HG02973 (cell line): ENCODE measurements at regions not wholly inside any gene's neighbourhood (a gene's known extent, or its start where the extent isn't known, plus 50 kb on each side); places are given as distances from the start of the nearest gene placed in this dataset.
"Not testable (repeated sequence)": the region's sequence is repeated elsewhere in the genome, so short reads cannot be mapped to it uniquely, and the experiment has no call there.

Experiments
- ATAC-seq: cut with Tn5 transposase; IDR thresholded peaks from one replicate; pipeline ENCODE4 v1.9.1; 2021; ENCODE audit warnings: moderate library complexity; ENCODE audit not compliant: unreplicated experiment

- no peak for ATAC-seq
These were observed 1954.6 kb upstream of the FLRT2 start for GRCh38 chr14:83575301-83575700.

GRCh38 chr14:83583201-83583600, 1946.7 kb upstream of the FLRT2 start:
- ATAC-seq: no peak

- ATAC-seq: no peak
These were observed 1935.1 kb upstream of the FLRT2 start for GRCh38 chr14:83594874-83595273.

GRCh38 chr14:83607682-83608081, 1922.3 kb upstream of the FLRT2 start:
- ATAC-seq: no peak

GRCh38 chr14:83611491-83611890, 1918.5 kb upstream of the FLRT2 start:
- no peak for ATAC-seq

GRCh38 chr14:83611906-83612390, 1918.0 kb upstream of the FLRT2 start:
- ATAC-seq: no peak

GRCh38 chr14:83614956-83615355, 1915.0 kb upstream of the FLRT2 start:
- no peak for ATAC-seq

GRCh38 chr14:83624541-83624940, 1905.4 kb upstream of the FLRT2 start:
- no peak for ATAC-seq

GRCh38 chr14:83632375-83632774, 1897.6 kb upstream of the FLRT2 start:
- no peak for ATAC-seq

GRCh38 chr14:83638748-83639504, 1891.0 kb upstream of the FLRT2 start:
- ATAC-seq: no peak

GRCh38 chr14:83639505-83639875, 1890.5 kb upstream of the FLRT2 start:
- ATAC-seq: not testable (repeated sequence)

- no peak for ATAC-seq
These were observed 1883.7 kb upstream of the FLRT2 start for GRCh38 chr14:83646228-83646627.

- no peak for ATAC-seq
These were observed 1869.3 kb upstream of the FLRT2 start for GRCh38 chr14:83660597-83660996.

GRCh38 chr14:83664389-83664788, 1865.6 kb upstream of the FLRT2 start:
- ATAC-seq: no peak

GRCh38 chr14:83689265-83689664, 1840.7 kb upstream of the FLRT2 start:
- ATAC-seq: no peak

GRCh38 chr14:83697099-83697498, 1832.8 kb upstream of the FLRT2 start:
- ATAC-seq: no peak

GRCh38 chr14:83702619-83703018, 1827.3 kb upstream of the FLRT2 start:
- no peak for ATAC-seq

GRCh38 chr14:83706231-83706954, 1823.6 kb upstream of the FLRT2 start:
- no peak for ATAC-seq

- no peak for ATAC-seq
These were observed 1822.9 kb upstream of the FLRT2 start for GRCh38 chr14:83707056-83707455.

GRCh38 chr14:83709116-83709515, 1820.8 kb upstream of the FLRT2 start:
- no peak for ATAC-seq

- no peak for ATAC-seq
These were observed 1818.9 kb upstream of the FLRT2 start for GRCh38 chr14:83711046-83711445.

GRCh38 chr14:83712418-83713129, 1817.4 kb upstream of the FLRT2 start:
- no peak for ATAC-seq
